ENCODE measurements at regions not wholly inside any gene's neighbourhood (a gene's known extent, or its start where the extent isn't known, plus 50 kb on each side); places are given as distances from the start of the nearest gene placed in this dataset.

DNA sequence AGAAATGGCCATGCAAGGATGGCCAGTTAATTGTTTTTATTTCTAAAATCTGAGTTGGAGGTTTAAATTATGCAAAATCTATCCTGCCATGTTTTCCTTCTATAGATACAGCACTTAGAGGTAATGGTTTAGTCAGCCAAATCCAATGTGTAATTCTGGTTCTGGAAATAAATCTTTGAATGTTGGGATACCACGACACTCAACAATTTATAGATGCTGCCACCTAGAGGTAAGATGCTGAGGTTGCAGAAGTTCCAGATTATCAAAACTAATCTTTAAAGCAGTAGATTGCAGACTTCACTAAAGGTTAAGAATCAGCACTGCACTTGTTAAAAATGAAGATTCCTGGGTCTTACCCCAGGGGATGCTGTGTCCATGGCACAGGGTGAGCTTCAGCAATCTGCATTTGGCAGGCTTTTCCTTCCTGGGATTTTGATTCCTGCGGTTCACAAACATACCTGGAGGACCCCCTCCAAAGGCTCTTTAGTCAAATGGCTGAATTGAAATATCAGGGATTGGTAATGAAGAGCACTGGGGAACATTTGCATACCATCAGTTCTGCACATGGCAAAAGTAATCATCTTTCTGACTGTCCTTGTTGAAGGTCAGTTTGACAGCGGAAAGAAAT, 53.4 kb upstream of the ANO4 start:
- no peaks in the 10 kb centered on the region for H3K27me3 ChIP-seq
- H3K9me3 ChIP-seq: no peaks in the 10 kb centered on the region
- H3K36me3 ChIP-seq: no peaks in the 10 kb centered on the region
- peak in 1 of 3 donors; percentile 52 for DNase-seq
- H3K27ac ChIP-seq: no peak overlapping the region
- no peaks in the 10 kb centered on the region for H3K4me1 ChIP-seq
- H3K4me3 ChIP-seq: no peak overlapping the region
- no peak for TF ChIP-seq POLR2A (IDR thresholded peaks at IDR 0.05)
- TF ChIP-seq, protein P1, sequence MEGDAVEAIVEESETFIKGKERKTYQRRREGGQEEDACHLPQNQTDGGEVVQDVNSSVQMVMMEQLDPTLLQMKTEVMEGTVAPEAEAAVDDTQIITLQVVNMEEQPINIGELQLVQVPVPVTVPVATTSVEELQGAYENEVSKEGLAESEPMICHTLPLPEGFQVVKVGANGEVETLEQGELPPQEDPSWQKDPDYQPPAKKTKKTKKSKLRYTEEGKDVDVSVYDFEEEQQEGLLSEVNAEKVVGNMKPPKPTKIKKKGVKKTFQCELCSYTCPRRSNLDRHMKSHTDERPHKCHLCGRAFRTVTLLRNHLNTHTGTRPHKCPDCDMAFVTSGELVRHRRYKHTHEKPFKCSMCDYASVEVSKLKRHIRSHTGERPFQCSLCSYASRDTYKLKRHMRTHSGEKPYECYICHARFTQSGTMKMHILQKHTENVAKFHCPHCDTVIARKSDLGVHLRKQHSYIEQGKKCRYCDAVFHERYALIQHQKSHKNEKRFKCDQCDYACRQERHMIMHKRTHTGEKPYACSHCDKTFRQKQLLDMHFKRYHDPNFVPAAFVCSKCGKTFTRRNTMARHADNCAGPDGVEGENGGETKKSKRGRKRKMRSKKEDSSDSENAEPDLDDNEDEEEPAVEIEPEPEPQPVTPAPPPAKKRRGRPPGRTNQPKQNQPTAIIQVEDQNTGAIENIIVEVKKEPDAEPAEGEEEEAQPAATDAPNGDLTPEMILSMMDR (IDR thresholded peaks at IDR 0.05): peak in 5 of 6 experiments; percentile 7 to 67 (median 60)

DNA sequence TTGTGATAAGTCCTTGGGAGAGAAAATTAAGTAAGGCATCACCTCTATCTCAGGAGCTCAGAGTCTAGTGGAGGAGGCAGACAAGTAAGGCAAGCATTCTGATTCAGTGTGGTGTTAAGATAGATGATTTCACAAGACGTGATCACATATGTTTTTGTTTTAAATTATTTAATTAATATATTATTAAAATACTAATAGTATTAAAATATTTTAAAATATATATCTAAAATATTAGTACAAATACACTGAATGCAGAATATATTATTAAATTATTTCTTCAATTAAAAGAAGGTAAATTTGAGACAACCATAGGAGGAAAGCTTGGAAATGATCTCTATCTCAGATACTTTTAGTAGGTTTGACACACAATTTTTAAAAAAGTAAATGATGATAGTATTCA, 51.5 kb upstream of the ANO4 start:
- H3K4me1 ChIP-seq: no peaks in the 10 kb centered on the region
- no peak for DNase-seq
- H3K36me3 ChIP-seq: no peaks in the 10 kb centered on the region
- no peaks in the 10 kb centered on the region for H3K9me3 ChIP-seq
- H3K4me3 ChIP-seq: no peak overlapping the region
- H3K27ac ChIP-seq: no peak overlapping the region
- H3K27me3 ChIP-seq: no peaks in the 10 kb centered on the region
- TF ChIP-seq, protein P1 (IDR thresholded peaks at IDR 0.05): no peak
- TF ChIP-seq POLR2A (IDR thresholded peaks at IDR 0.05): no peak
